NCI-H526 treated with DMSO at 0.1 percent for 48 hours (cell line): ENCODE measurements at regions not wholly inside any gene's neighbourhood (a gene's known extent, or its start where the extent isn't known, plus 50 kb on each side); places are given as distances from the start of the nearest gene placed in this dataset.

Source experiments
- DNase-seq: peaks from one replicate; lab custom pipeline; 2025; lab: John Stamatoyannopoulos, UW

GRCh38 chr10:6305401-6306321, 102.9 kb downstream of the PFKFB3 start:
- no peak for DNase-seq

DNA sequence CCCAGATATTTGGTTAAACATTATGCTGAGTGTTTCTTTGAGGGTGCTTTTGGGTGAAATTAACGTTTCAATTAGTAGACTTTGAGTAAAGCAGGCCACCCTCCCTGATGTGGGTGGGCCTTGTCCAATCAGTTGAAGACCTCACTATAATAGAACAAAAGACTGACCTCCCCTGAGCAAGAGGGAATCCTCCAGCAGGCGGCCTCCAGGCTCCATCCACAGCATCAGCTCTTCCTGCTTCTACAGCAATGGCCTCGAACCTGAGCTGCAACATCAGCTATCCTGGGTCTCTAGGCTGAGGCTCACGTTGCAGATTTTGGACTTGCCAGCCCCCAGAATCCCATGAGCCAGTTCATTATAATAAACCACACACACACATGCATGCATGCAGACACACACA, 104.2 kb downstream of the PFKFB3 start:
- DNase-seq, result no peak

DNA sequence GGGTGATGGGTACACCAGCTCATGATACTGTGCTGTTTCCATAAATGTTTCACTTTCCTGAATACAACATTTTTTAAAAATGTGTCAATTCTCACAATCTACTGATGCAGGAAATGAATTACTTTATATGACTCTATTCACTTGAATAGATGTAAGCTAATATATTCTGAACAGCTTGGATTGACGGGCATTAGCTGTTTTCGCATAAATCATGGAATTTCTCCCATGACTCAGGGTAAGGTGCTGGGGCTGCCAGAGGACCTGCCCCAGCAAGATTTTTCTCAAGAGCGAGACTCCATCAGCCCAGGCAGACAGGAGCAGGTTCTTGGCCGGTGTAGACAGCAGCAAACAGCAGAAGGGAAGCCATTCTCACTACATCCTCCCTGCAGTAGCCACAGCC, 107.1 kb downstream of the PFKFB3 start:
- no peak for DNase-seq

- DNase-seq, result no peak
Measured at GRCh38 chr10:6310977-6311376, 108.2 kb downstream of the PFKFB3 start.

- DNase-seq, result no peak
Measured at GRCh38 chr10:6311700-6312330, 109.1 kb downstream of the PFKFB3 start.

GRCh38 chr10:6312636-6313035, 109.9 kb downstream of the PFKFB3 start:
- DNase-seq, result no peak

DNA sequence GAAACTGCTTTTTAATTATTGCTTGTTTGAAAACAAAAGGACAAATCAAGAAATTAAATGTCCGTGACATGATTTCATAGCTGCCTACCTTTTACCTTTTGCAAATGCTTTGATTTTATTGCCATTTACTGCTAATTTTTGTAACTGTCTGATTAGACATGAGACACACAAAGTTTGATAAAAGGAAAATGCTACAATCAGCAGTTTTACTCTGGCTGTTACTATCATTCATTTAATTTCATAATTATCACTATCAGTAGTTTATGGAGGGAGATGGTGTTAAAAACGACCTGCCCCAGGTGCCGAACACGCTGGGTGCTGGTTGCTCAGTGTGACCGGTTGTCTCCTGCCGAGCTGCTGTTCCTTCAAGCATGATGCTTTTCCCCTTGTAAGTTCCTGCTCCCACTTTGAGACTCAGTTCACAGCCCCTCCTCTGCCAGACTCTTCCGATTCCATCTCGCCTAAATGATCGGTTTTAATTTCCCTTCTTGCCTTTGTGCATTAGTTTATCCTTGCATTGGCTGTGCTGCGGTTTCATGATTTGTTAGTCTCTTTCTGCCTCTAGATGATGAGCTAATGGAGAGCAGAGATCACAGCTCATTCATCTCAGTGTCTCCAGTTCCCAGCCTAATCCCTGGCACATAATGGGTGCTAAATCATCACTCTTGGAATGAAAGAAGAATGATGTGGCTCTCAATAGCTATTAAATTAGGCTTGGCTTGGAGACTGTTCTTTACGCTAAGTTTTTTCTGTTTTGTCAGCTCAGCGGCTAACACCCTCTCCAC, 110.6 kb downstream of the PFKFB3 start:
- no peak for DNase-seq

GRCh38 chr10:6314620-6315205, 112.0 kb downstream of the PFKFB3 start:
- DNase-seq, result no peak

- DNase-seq, result no peak
Measured at GRCh38 chr10:6319119-6319518, 116.4 kb downstream of the PFKFB3 start.

- DNase-seq, result no peak
Measured at GRCh38 chr10:6320320-6321010, 117.7 kb downstream of the PFKFB3 start.

GRCh38 chr10:6321880-6322279, 119.1 kb downstream of the PFKFB3 start:
- DNase-seq, result no peak

- no peak for DNase-seq
Measured at GRCh38 chr10:6322805-6323204, 120.1 kb downstream of the PFKFB3 start.

DNA sequence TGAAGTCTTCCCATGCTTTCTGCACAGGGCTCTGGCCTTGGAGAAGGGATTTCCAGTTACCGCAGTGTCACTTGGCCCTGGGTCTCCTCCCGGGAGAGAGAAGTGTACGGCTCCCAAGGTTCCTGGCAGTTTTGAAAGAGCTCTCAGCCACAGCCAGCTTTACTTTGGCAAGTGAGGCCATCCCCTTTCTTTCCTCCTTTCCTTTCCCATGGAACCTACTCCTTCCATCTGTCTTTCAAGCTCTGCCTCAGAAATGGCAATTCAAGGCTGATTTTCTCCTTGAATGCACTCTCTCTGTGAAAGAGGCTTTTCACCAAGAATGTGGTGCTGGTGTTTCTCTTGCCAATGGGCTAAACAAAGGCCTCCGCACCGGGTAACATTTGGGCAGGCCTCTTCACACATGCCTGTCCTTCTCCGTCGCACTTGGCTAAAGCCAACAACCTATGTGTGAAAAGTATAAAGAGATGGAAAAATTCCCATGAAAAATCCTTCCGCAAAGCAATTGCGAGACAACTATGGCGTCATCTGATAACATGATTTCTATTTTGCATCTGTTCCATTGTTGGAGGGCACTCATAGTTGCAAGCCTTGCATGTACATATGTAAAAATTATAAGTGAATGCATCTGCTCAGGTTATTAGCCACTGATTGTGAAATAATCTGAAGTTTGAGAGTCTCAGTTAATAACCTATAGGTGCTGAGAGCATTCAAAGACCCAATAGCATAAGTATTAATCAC, 125.4 kb downstream of the PFKFB3 start:
- no peak for DNase-seq

DNA sequence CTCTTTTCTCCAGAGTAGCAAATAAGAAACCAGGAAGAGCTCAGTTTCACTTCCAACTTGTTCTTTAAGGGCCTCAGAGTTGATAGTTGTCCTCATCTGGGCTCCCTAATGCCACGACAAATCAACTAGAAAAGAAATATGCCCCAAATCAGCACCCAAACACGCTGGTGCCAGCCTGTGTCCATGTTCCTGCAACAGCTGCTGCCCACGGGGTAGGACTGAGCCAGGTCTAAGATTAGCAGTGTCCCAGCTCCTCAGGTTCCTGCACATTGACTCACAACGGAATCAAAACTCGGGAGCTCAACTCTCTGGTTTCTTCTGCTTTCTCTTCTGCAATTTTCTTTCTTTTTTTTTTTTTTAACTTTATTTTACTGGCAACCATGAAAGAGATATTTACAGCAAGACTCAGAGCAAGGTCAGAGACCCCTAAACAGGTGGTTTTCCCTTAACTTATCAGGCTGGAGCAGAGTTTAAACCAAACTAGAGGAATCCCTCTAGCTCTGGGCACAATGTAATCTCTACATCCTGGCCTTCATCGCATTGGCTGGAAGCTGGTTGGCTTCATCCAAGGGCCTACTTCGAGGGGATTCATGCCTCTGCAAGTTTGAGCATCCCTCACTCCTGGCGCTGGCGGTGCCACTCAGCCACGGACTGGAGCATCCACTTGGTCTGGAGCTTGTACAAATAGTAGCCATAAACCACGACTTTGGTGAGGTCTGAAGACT, 126.1 kb downstream of the PFKFB3 start:
- no peak for DNase-seq

DNA sequence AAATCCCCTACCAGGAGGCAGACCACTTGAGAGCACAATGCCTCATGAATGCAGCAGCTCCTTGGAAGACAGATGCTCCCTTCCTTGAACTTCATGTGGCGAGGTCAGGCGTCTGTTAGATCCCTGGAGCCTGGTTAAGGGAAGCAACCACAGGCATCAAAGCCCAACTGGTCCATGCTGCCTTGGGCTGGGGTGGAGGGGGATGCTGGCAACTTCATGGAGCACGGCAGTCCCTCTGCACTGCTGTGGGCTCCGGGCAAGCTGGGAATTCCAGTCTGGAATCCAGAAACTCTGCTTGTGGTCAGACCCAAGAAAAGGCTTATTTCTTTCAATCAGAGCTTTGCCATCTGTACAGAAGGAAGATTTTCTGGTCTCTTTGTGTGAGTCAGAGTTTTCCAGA, 130.4 kb downstream of the PFKFB3 start:
- DNase-seq, result no peak

GRCh38 chr10:6333973-6334372, 131.2 kb downstream of the PFKFB3 start:
- no peak for DNase-seq

GRCh38 chr10:6336016-6336415, 133.3 kb downstream of the PFKFB3 start:
- DNase-seq, result no peak

DNA sequence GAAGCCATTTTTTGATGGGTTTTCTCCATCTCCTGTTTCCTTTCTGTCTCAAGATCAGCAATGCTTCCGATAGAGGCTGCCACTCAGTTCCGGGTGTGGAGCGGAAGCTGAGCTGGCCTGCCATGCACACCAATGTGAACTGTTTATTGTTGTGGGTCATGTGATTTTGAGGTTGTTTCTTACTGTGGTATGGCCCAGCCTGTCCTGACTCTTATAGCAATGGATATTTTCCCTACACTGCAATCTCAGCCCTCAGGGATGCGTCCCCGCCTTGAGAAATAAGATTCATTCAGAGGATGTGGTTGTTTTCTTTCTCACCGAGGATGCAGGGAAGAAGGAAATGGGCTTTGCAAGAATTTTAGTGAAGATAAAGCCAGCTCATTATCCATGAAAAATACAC, 134.7 kb downstream of the PFKFB3 start:
- DNase-seq, result no peak

- no peak for DNase-seq
Measured at GRCh38 chr10:6338361-6338760, 135.6 kb downstream of the PFKFB3 start.

GRCh38 chr10:6339891-6340290, 137.2 kb downstream of the PFKFB3 start:
- DNase-seq, result no peak
